ENCODE measurements at regions not wholly inside any gene's neighbourhood (a gene's known extent, or its start where the extent isn't known, plus 50 kb on each side); places are given as distances from the start of the nearest gene placed in this dataset.

DNA sequence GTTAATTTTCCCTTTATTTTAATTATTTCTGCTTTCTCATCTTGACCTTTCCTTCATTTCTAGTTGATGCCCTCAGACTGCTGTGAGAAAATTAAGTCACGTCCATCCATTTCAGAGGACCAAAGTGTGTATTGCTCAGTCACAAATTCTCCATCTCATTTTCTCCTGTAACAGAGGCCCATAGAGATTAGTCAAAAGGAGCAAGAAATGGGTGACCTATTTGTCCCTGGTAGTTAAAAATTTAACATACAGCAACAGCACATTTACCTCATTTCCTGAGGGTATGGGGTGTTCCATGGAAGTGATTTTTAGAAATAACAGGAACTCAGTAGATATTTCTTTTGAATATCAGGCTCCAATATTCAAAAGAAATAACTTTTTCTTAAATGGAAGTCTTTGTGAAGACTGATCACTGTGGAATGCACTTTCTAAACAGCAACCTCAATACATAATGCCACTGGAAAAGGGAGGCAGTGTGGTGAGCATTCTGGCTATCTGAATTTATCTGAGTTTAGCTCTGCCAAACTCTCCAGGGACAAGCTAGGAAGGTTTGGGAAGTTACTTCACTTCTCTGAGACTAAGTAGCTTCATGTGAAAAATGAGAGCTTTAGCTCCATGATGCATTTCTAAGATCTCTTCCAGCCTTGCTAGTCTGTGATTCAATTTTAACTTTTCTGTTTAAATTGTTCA is 808.2 kb downstream of the SQOR start:
- DNase-seq: no peak

- no peak for DNase-seq
Measured at GRCh38 chr15:46450112-46450809, 815.4 kb downstream of the SQOR start.

- DNase-seq: no peak
Measured at GRCh38 chr15:46450810-46451182, 816.0 kb downstream of the SQOR start.

DNA sequence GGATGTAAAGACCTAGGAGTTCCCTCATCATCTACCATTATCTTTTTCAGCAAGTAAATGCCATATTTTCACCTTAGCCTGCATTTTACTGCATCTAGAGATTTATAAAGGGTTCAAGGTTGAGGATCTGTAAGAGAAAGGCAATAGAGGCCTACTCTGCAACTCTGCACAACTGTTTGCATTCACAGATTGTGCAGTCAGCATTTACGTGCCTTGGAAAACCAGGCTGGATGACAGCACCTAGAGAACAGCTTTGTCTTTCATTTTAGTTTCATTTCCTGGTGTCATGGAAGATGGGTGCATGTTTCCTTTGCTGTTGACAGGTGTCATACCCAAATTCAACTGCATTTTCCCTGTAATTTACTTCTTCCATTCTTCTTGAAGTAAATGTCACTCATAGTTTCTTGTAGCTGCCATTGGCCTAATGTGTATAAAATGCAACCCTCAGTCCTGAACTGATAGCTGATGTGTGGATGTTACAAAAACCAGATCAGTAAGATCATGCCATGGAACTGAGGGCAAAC is 817.5 kb downstream of the SQOR start:
- DNase-seq: no peak

- no peak for DNase-seq
Measured at GRCh38 chr15:46456456-46456855, 821.6 kb downstream of the SQOR start.

- DNase-seq: peak; percentile 12
Measured at GRCh38 chr15:46460431-46461094, 825.7 kb downstream of the SQOR start.

- DNase-seq: no peak
Measured at GRCh38 chr15:46461416-46461815, 826.6 kb downstream of the SQOR start.

DNA sequence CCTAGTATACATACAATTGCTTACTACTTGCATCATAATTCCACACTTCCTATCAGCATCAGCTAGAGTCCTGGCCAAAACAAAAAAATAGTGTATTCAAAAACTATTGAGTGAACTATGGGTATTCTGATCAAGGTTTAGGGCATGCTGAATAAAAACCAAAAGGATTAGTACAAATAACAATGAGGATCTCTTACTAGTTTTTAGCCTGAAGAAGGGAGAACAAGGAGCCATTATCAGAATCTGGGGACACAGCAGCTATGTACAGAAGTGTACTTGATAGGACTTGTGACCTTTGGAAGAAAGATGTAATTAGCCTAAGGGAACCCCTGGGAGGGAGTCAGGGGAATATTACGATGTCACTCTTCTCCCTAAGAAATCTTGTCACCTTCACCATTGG is 832.2 kb downstream of the SQOR start:
- DNase-seq: no peak

DNA sequence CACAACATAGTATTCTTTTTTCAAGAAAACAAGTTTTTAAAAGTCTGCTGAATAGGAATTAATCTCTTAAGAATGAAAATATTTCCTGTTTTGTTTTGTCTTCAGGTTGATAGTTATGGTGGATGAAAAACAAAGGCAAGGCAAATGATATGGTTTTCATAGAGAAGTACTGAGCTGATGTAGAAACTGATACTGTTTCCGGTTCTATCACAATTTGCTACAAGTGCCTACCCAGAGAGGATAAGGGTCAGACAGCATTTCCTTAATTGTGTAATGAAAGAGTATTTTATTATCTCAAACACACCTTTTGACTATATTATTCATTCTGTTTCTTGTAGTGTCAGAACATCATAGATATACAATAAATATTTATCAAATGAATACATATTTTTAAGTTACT is 836.3 kb downstream of the SQOR start:
- DNase-seq: no peak

- DNase-seq: no peak
Measured at GRCh38 chr15:46489276-46489675, 854.4 kb downstream of the SQOR start.

DNA sequence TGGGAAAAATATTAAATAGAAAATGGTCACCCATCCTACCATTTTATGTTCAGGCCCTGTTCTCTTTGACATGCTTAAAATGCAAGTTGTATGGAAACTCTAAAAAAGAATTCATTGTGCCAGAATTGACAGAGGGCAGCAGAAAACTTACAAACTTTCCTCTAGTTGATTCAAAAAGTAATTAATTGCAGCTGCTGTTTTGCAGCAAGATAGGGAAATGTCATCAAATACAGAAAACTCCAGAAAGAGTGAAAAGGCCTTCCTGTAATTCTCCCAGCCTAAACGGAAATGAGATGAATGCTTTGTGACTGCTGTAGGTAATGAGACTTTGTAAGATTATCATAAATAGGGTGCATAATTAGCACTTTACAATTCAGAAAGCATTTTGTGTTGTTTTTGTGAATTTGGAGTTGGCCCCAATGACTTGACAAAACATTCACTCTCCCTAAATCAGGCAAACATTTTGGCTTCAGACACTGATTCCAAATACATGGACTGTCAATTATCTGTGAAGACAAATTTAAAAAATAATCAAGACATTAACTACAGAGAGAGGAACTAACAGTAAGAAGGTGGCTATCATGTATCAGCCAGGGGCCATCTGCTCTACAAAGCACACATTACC is 861.8 kb downstream of the SQOR start:
- peak; percentile 81 for DNase-seq

GRCh38 chr15:46502667-46503066 is 867.8 kb downstream of the SQOR start:
- peak; percentile 46 for DNase-seq

GRCh38 chr15:46518381-46518780 is 883.6 kb downstream of the SQOR start:
- DNase-seq: no peak

DNA sequence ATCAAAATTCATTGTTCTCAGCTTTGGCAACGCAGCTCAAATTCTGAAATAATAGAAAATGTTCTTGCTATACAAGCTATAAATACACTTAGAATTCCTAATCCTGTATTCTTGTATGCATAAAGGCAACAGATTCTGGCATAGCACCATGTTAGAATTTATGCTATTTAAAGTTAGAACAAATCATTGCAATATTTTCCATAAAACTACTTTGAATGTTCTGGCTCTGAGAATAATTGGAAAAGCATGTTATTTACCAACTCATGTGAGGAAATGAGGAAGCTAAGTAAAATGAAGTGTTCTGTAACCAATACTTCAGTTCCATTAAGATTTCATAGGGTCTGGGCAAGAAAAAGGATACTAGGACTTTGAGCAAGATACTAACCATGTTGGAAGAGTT is 888.9 kb downstream of the SQOR start:
- DNase-seq: no peak

- DNase-seq: peak; percentile 26
Measured at GRCh38 chr15:46525984-46526725, 891.3 kb downstream of the SQOR start.

- no peak for DNase-seq
Measured at GRCh38 chr15:46526726-46527110, 891.9 kb downstream of the SQOR start.

- peak; percentile 35 for DNase-seq
Measured at GRCh38 chr15:46543626-46544025, 908.8 kb downstream of the SQOR start.

- no peak for DNase-seq
Measured at GRCh38 chr15:46548989-46549388, 914.2 kb downstream of the SQOR start.

GRCh38 chr15:46552316-46552715 is 917.5 kb downstream of the SQOR start:
- DNase-seq: no peak

- DNase-seq: no peak
Measured at GRCh38 chr15:46555547-46555946, 920.7 kb downstream of the SQOR start.

GRCh38 chr15:46556010-46556409 is 921.2 kb downstream of the SQOR start:
- DNase-seq: peak; percentile 46

DNA sequence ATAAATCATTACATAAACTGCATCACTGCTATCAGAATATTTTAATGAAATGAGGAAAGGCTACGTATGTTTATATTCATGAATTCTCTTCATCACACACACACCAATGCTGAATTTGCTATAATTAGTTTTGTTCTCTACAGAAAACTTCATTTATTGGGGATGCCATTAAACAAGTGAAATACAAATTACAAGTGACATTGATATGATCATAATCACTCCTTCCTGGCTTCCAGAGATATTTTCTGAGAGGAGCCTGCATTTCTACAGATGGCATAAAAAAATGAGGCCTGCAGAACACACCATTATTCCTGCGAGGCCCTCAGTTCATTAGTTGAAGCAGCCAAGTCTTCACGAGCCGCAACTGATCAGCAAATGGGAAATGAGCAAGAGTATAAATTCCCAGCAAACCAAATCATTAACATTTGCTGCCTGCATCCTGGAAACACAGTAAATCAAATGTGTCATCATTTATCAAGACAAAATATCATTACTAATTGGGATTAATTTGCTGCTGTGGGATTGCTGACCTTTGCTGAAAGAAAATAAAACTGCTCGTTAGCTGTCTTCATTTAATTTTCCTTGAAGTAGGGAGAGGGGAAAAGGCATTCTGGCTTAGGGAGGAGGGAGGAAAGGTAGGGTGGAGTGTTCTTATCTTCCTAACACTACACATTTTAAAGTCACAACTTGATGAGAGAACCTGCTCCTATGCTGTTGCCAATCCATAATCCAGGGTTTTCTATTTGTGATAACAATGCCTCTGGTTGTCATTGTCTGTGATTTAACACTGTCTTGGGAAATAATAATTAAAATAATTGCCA is 921.9 kb downstream of the SQOR start:
- DNase-seq: peak; percentile 29
